PFSK-1 (cell line): ENCODE measurements at regions not wholly inside any gene's neighbourhood (a gene's known extent, or its start where the extent isn't known, plus 50 kb on each side); places are given as distances from the start of the nearest gene placed in this dataset.

ENCODE experiments used
- FOXP2 ChIP-seq: optimal IDR thresholded peaks from 2 replicates; pipeline ENCODE3; 2011; ENCODE audit warnings: borderline replicate concordance, control low read depth, inconsistent platforms; ENCODE audit not compliant: insufficient read depth; ENCODE audit errors: extremely low read length, extremely low read depth
- POLR2AphosphoS5 ChIP-seq: IDR thresholded peaks from 2 replicates; pipeline ENCODE4 v1.6.1; 2012; ENCODE audit warnings: low read depth, mild to moderate bottlenecking, control low read depth, low read length, moderate library complexity
- REST ChIP-seq, 2 experiments: IDR thresholded peaks; 2 replicates each; pipeline versions ENCODE4 v1.6.1 to v1.8.0; 2011 to 2012; ENCODE audit warnings: low read depth in 2 of 2, low read length in 2 of 2, control low read depth in 1 of 2, inconsistent platforms in 1 of 2, mild to moderate bottlenecking in 1 of 2, moderate library complexity in 1 of 2; ENCODE audit not compliant: insufficient read depth in 1 of 2
- SIN3A ChIP-seq: IDR thresholded peaks from 2 replicates; pipeline ENCODE4 v1.6.1; 2012; ENCODE audit warnings: mild to moderate bottlenecking, low read length, moderate library complexity, borderline replicate concordance; ENCODE audit not compliant: insufficient read depth
- TAF1 ChIP-seq: IDR thresholded peaks from 2 replicates; pipeline ENCODE4 v1.6.1; 2012; ENCODE audit warnings: low read length, control low read depth, borderline replicate concordance; ENCODE audit not compliant: insufficient read depth

- TF ChIP-seq FOXP2: no peak
- no peak for TF ChIP-seq REST (IDR thresholded peaks at IDR 0.05; ENCODE audit: insufficient read depth in 1 of 2, low read depth in 2 of 2, low read length in 2 of 2)
- no peak for TF ChIP-seq POLR2AphosphoS5
- no peak for TF ChIP-seq SIN3A
- TF ChIP-seq TAF1: no peak
These were observed 51.7 kb upstream of the CCDC85A start for GRCh38 chr2:56132138-56132537.

- no peak for TF ChIP-seq REST (IDR thresholded peaks at IDR 0.05; ENCODE audit: insufficient read depth in 1 of 2, low read depth in 2 of 2, low read length in 2 of 2)
- no peak for TF ChIP-seq SIN3A
- no peak for TF ChIP-seq TAF1
- no peak for TF ChIP-seq POLR2AphosphoS5
- TF ChIP-seq FOXP2: no peak
These were observed 50.3 kb upstream of the CCDC85A start for GRCh38 chr2:56133441-56133840.

GRCh38 chr2:56133931-56134629, 49.7 kb upstream of the CCDC85A start:
- TF ChIP-seq FOXP2 (no peak), SIN3A (no peak), POLR2AphosphoS5 (no peak), REST (IDR thresholded peaks at IDR 0.05; ENCODE audit: insufficient read depth in 1 of 2, low read depth in 2 of 2, low read length in 2 of 2) (no peak), TAF1 (no peak)
